ENCODE measurements at regions not wholly inside any gene's neighbourhood (a gene's known extent, or its start where the extent isn't known, plus 50 kb on each side); places are given as distances from the start of the nearest gene placed in this dataset.

DNA sequence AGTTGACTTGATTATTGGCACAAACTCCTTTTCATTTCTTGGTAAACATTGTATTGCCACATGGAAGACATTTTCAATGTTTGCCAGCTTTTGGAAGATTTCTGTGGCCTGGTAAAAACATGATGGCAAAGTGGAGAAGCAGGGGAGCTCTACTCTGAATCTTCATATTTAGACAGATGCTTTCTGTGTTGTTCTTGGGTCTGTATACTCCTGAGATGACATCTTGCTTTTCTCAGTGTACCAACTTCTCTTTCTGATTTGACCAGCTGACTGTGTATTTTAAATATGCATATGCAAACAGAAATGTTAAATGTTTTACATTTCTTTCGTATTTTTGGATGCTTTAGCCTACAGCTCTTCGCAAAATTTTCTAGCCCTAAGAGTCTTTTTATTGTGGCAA lies 366.2 kb upstream of the MON1B start:
- intact Hi-C loops (cut with DNase I; ENCODE audit: low total_unique reads) = no loop called here
- 66 to 85% (median 83%) methylated on average over 2 of the region's 2 CpGs for WGBS, 5 donors
- no peak for TF ChIP-seq CTCF (IDR thresholded peaks at IDR 0.05)
- TF ChIP-seq POLR2AphosphoS5 (IDR thresholded peaks at IDR 0.05) = no peak
- TF ChIP-seq EP300 (IDR thresholded peaks at IDR 0.05) = no peak
- TF ChIP-seq POLR2A (IDR thresholded peaks at IDR 0.05) = no peak

DNA sequence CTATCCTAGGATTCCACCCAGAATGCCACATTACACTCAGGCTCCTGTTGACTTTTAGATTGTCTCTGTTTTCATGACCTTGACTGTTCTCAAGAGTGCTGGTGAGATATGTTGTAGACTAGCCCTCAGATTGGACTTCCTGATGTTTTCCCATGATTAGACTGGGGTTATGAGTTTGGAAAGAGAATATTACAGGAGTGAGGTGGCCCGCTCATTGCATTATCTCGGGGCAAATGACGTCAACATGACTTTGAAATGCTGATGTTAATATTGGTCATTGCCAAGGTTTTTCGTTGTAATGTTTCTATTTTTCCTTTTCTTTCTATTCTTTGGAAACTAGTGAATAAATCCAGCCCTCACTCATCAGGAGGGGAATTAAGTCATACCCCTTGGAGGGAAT lies 355.7 kb upstream of the MON1B start:
- Histone ChIP-seq H3K4me3 (no peak overlapping the region), H3K36me3 (no peaks in the 10 kb centered on the region), H3K4me1 (no peaks in the 10 kb centered on the region), H3K27ac (no peak overlapping the region), H3K27me3 (no peaks in the 10 kb centered on the region), H3K9me3 (peaks cover 0 to 16% (median 9%) of the 10 kb centered on the region in 4 donors)
- DNase-seq = peak in 1 of 2 donors; percentile 8
- TF ChIP-seq POLR2AphosphoS5 (IDR thresholded peaks at IDR 0.05) (no peak), POLR2A (IDR thresholded peaks at IDR 0.05) (no peak), EP300 (IDR thresholded peaks at IDR 0.05) (no peak), CTCF (IDR thresholded peaks at IDR 0.05) (no peak)
- intact Hi-C loops (cut with DNase I; ENCODE audit: low total_unique reads) = no loop called here
- 70 to 81% (median 77%) methylated on average over 4 of the region's 4 CpGs for WGBS, 5 donors

More for the DNA sequence above, 366.2 kb upstream of the MON1B start:
- DNase-seq = no peak
- Histone ChIP-seq H3K9me3 (no peaks in the 10 kb centered on the region), H3K36me3 (no peaks in the 10 kb centered on the region), H3K4me1 (no peaks in the 10 kb centered on the region), H3K27ac (no peak overlapping the region), H3K4me3 (no peak overlapping the region), H3K27me3 (no peaks in the 10 kb centered on the region)

DNA sequence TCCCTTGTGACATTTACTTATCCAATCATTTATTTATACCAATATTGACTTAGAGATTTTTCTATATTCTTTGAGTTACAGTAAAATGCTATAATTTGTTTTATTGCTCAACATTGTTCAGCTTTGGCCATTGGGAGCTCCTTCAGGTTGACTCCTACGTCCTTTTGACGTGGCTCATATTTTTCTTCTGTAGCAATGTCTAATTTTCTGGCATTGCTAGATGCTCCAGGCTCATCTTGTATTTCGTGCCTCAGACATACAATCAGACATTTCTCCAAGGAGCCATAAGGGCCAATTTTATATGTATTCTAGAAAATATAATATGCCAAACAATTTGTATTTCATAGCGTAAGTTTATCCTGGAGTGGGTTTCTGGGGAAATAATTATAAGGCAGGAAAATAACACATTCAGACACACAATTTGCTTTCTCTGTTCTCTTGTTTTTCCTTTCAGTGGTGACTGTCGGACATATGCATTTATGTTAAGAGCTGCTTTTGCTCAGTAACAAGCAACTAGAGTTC lies 355.1 kb upstream of the MON1B start:
- DNase-seq = peak in 1 of 2 donors; percentile 23
- WGBS, 5 donors = 83 to 87% (median 84%) methylated on average over 5 of the region's 5 CpGs
- Histone ChIP-seq H3K27me3 (no peaks in the 10 kb centered on the region), H3K4me1 (no peaks in the 10 kb centered on the region), H3K36me3 (no peaks in the 10 kb centered on the region), H3K27ac (no peak overlapping the region), H3K4me3 (no peak overlapping the region), H3K9me3 (peaks cover 0 to 16% (median 9%) of the 10 kb centered on the region in 4 donors)
- intact Hi-C loops (cut with DNase I; ENCODE audit: low total_unique reads) = no loop called here
- TF ChIP-seq EP300 (IDR thresholded peaks at IDR 0.05) (no peak), CTCF (IDR thresholded peaks at IDR 0.05) (no peak), POLR2A (IDR thresholded peaks at IDR 0.05) (no peak), POLR2AphosphoS5 (IDR thresholded peaks at IDR 0.05) (no peak)

GRCh38 chr16:76837872-76838271 lies 353.1 kb upstream of the MON1B start:
- intact Hi-C loops (cut with DNase I; ENCODE audit: low total_unique reads) = no loop called here
- H3K4me3 ChIP-seq = no peak overlapping the region
- no peak for DNase-seq
- peaks cover 0 to 16% (median 7%) of the 10 kb centered on the region in 4 donors for H3K9me3 ChIP-seq
- H3K36me3 ChIP-seq = no peaks in the 10 kb centered on the region
- H3K27ac ChIP-seq = no peak overlapping the region
- TF ChIP-seq POLR2AphosphoS5 (IDR thresholded peaks at IDR 0.05) (no peak), CTCF (IDR thresholded peaks at IDR 0.05) (no peak), EP300 (IDR thresholded peaks at IDR 0.05) (no peak), POLR2A (IDR thresholded peaks at IDR 0.05) (no peak)
- no peaks in the 10 kb centered on the region for H3K27me3 ChIP-seq
- 71 to 86% (median 81%) methylated on average over 4 to 5 of the region's 5 CpGs for WGBS, 5 donors
- H3K4me1 ChIP-seq = no peaks in the 10 kb centered on the region

Measured in stomach (tissue), 8 donors.